K562 (cell line): ENCODE measurements at regions not wholly inside any gene's neighbourhood (a gene's known extent, or its start where the extent isn't known, plus 50 kb on each side); places are given as distances from the start of the nearest gene placed in this dataset.

ENCODE experiments used
- ADNP ChIP-seq: fragments of 200-800 bp; sonication (Bioruptor generic); IDR thresholded peaks from 2 replicates; pipeline ENCODE4 v1.6.1; 2016; ENCODE audit warnings: missing genetic modification characterization, missing compliant biosample characterization
- CEBPB ChIP-seq: fragments of 450-650 bp; IDR thresholded peaks from 2 replicates; pipeline ENCODE4 v1.6.1; 2016; ENCODE audit warnings: missing genetic modification characterization, missing compliant biosample characterization
- ETV6 ChIP-seq, 3 experiments: fragments of 150-350 bp in 1 of 3; sonication (generic) in 1 of 3; formaldehyde crosslinking in 1 of 3; IDR thresholded peaks; 2 replicates each; pipeline versions ENCODE4 v1.6.1 to v1.8.0; 2014 to 2022; ENCODE audit warnings: borderline replicate concordance in 2 of 3, low read depth in 2 of 3, antibody characterized with exemption in 1 of 3, low read length in 1 of 3, mild to moderate bottlenecking in 1 of 3, missing genetic modification reagents in 1 of 3
- NELFE ChIP-seq: IDR thresholded peaks from 2 replicates; pipeline ENCODE4 v1.6.1; 2011; ENCODE audit warnings: mild to moderate bottlenecking; ENCODE audit not compliant: insufficient read depth, insufficient read length
- TEAD4 ChIP-seq, 2 experiments: sonication (generic) in 1 of 2; formaldehyde crosslinking in 1 of 2; IDR thresholded peaks; 2 replicates each; pipeline versions ENCODE4 v1.6.1 to v1.8.0; 2012 to 2022; ENCODE audit warnings: borderline replicate concordance in 1 of 2, inconsistent platforms in 1 of 2, low read length in 1 of 2, mild to moderate bottlenecking in 1 of 2, missing genetic modification reagents in 1 of 2
- ZNF274 ChIP-seq: IDR thresholded peaks from 2 replicates; pipeline ENCODE4 v1.6.1; 2011; ENCODE audit warnings: low read depth, mild to moderate bottlenecking, low read length, moderate library complexity, borderline replicate concordance
- TF ChIP-seq, protein P1 (sequence below): fragments of 150-350 bp; IDR thresholded peaks from 2 replicates; pipeline ENCODE4 v1.6.1; 2014; ENCODE audit warnings: low read depth, mild to moderate bottlenecking, low read length, borderline replicate concordance

DNA sequence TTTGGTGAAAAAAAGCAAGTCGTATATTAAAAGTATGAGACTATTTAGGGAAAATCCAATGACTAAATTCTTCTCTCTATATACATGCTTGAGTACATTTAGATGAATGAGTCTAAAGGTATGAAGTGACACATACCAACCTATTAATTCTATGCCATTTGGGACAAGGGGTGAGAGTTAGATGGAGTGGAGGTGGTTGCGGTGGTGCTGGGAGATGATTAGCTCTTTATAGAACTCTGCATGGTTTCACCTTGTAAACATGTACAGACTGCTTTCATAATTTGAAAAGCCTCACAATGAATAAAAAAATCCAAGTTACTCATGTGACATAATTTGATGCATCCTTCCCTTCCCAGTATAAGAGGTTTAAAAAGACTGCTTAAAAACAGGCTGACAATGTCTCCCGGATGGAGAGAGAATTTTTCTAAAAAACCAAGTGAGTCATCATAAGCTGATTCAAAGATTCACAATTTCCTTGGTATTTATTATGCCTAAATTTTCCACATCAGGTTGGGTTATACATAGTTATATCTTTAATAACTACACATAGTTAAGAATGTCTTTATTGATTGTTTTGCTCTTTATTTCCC is 572.8 kb downstream of the REEP3 start:
- TF ChIP-seq CEBPB (tag) (no peak), TEAD4 (IDR thresholded peaks at IDR 0.05; ENCODE audit: low read length) (no peak), TEAD4 (CRISPR knock-in tag; IDR thresholded peaks at IDR 0.05; ENCODE audit: borderline replicate concordance) (no peak), ETV6 (IDR thresholded peaks at IDR 0.05; ENCODE audit: borderline replicate concordance in 1 of 2, low read depth in 2 of 2, low read length in 1 of 2) (no peak), ETV6 (CRISPR knock-in tag; IDR thresholded peaks at IDR 0.05; ENCODE audit: borderline replicate concordance) (no peak), NELFE (no peak), ZNF274 (no peak), ADNP (tag) (no peak)
- TF ChIP-seq, protein P1, sequence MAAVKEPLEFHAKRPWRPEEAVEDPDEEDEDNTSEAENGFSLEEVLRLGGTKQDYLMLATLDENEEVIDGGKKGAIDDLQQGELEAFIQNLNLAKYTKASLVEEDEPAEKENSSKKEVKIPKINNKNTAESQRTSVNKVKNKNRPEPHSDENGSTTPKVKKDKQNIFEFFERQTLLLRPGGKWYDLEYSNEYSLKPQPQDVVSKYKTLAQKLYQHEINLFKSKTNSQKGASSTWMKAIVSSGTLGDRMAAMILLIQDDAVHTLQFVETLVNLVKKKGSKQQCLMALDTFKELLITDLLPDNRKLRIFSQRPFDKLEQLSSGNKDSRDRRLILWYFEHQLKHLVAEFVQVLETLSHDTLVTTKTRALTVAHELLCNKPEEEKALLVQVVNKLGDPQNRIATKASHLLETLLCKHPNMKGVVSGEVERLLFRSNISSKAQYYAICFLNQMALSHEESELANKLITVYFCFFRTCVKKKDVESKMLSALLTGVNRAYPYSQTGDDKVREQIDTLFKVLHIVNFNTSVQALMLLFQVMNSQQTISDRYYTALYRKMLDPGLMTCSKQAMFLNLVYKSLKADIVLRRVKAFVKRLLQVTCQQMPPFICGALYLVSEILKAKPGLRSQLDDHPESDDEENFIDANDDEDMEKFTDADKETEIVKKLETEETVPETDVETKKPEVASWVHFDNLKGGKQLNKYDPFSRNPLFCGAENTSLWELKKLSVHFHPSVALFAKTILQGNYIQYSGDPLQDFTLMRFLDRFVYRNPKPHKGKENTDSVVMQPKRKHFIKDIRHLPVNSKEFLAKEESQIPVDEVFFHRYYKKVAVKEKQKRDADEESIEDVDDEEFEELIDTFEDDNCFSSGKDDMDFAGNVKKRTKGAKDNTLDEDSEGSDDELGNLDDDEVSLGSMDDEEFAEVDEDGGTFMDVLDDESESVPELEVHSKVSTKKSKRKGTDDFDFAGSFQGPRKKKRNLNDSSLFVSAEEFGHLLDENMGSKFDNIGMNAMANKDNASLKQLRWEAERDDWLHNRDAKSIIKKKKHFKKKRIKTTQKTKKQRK, result no peak
